Liver (tissue), 8 donors: ENCODE measurements at regions not wholly inside any gene's neighbourhood (a gene's known extent, or its start where the extent isn't known, plus 50 kb on each side); places are given as distances from the start of the nearest gene placed in this dataset.
"Not testable (repeated sequence)": the region's sequence is repeated elsewhere in the genome, so short reads cannot be mapped to it uniquely, and the experiment has no call there.

Experiments used
- DNase-seq: peaks from one replicate; pipeline ENCODE4 v3.0.0-alpha.2; 2017; ENCODE audit warnings: low spot score
- H3K27ac ChIP-seq, 2 donors: one replicate each; pipeline ENCODE4 v1.7.0; 2013; ENCODE audit warnings: inconsistent platforms in 2 of 2, low read length in 2 of 2, control low read depth in 1 of 2, low read depth in 1 of 2, mild to moderate bottlenecking in 1 of 2
- H3K27me3 ChIP-seq, 4 donors: one replicate each; pipeline versions ENCODE4 v1.6.1 to v1.7.0; 2013; ENCODE audit warnings: low read length in 3 of 4, inconsistent platforms in 1 of 4, mild to moderate bottlenecking in 1 of 4, moderate library complexity in 1 of 4; ENCODE audit not compliant: control insufficient read depth in 4 of 4, insufficient read depth in 4 of 4
- H3K36me3 ChIP-seq, 4 donors: one replicate each; pipeline versions ENCODE4 v1.6.1 to v1.7.0; 2013; ENCODE audit warnings: low read length in 3 of 4, mild to moderate bottlenecking in 3 of 4, low read depth in 1 of 4, moderate library complexity in 1 of 4; ENCODE audit not compliant: control insufficient read depth in 4 of 4, insufficient read depth in 3 of 4
- H3K4me1 ChIP-seq, 4 donors: one replicate each; pipeline versions ENCODE4 v1.6.1 to v1.7.0; 2013; ENCODE audit warnings: low read length in 3 of 4, mild to moderate bottlenecking in 3 of 4, moderate library complexity in 1 of 4; ENCODE audit not compliant: control insufficient read depth in 4 of 4, insufficient read depth in 4 of 4
- H3K4me3 ChIP-seq, 3 donors: one replicate each; pipeline versions ENCODE4 v1.6.1 to v1.7.0; 2013; ENCODE audit warnings: low read length in 3 of 3, control low read depth in 1 of 3, low read depth in 1 of 3, mild to moderate bottlenecking in 1 of 3
- H3K9ac ChIP-seq, 2 donors: one replicate each; pipeline ENCODE4 v1.7.0; 2013; ENCODE audit warnings: low read length in 2 of 2, mild to moderate bottlenecking in 2 of 2, moderate library complexity in 2 of 2, control low read depth in 1 of 2, low read depth in 1 of 2
- H3K9me3 ChIP-seq, 4 donors: one replicate each; pipeline versions ENCODE4 v1.6.1 to v1.7.0; 2013; ENCODE audit warnings: low read length in 3 of 4; ENCODE audit not compliant: control insufficient read depth in 4 of 4
- EGR1 ChIP-seq, 2 donors: IDR thresholded peaks; 2 replicates each; pipeline ENCODE4 v1.6.1; 2016 to 2018; ENCODE audit warnings: antibody characterized with exemption in 2 of 2, low read depth in 2 of 2
- FOXA1 ChIP-seq: IDR thresholded peaks from 2 replicates; pipeline ENCODE4 v1.6.1; 2016; ENCODE audit warnings: antibody characterized with exemption
- FOXA2 ChIP-seq: IDR thresholded peaks from 2 replicates; pipeline ENCODE4 v1.6.1; 2016; ENCODE audit warnings: antibody characterized with exemption
- GABPA ChIP-seq, 2 donors: IDR thresholded peaks in 1 of 2; conservative IDR thresholded peaks in 1 of 2; 2 replicates each; pipeline ENCODE4 v1.6.1; 2016; ENCODE audit warnings: antibody characterized with exemption in 2 of 2, mild to moderate bottlenecking in 1 of 2, moderate library complexity in 1 of 2
- HNF4A ChIP-seq, 2 donors: conservative IDR thresholded peaks; 2 replicates each; pipeline ENCODE4 v1.6.1; 2016; ENCODE audit warnings: antibody characterized with exemption in 2 of 2, mild to moderate bottlenecking in 2 of 2
- HNF4G ChIP-seq: IDR thresholded peaks from 2 replicates; pipeline ENCODE4 v1.6.1; 2016; ENCODE audit warnings: antibody characterized with exemption
- JUND ChIP-seq, 2 donors: IDR thresholded peaks; 2 replicates each; pipeline ENCODE4 v1.6.1; 2016; ENCODE audit warnings: antibody characterized with exemption in 2 of 2
- NR2F2 ChIP-seq: IDR thresholded peaks from 2 replicates; pipeline ENCODE4 v1.6.1; 2016; ENCODE audit warnings: antibody characterized with exemption
- RAD21 ChIP-seq, 2 donors: IDR thresholded peaks; 2 replicates each; pipeline ENCODE4 v1.6.1; 2016; ENCODE audit warnings: antibody characterized with exemption in 2 of 2, mild to moderate bottlenecking in 2 of 2
- SP1 ChIP-seq: IDR thresholded peaks from 2 replicates; pipeline ENCODE4 v1.6.1; 2018; ENCODE audit warnings: antibody characterized with exemption, mild to moderate bottlenecking
- TAF1 ChIP-seq: conservative IDR thresholded peaks from 2 replicates; pipeline ENCODE4 v1.6.1; 2016; ENCODE audit warnings: antibody characterized with exemption, mild to moderate bottlenecking
- YY1 ChIP-seq: IDR thresholded peaks from 2 replicates; pipeline ENCODE4 v1.6.1; 2016; ENCODE audit warnings: antibody characterized with exemption, mild to moderate bottlenecking
- WGBS: extraction: QIAGEN DNeasy Blood & Tissue Kit; methylation state at CpG from one replicate; pipeline ENCODE4 v1.1.7; 2013; 5-methylcytosine and 5-hydroxymethylcytosine counted together
- TF ChIP-seq, protein P1 (sequence below): IDR thresholded peaks from 2 replicates; pipeline ENCODE4 v1.6.1; 2016; ENCODE audit warnings: antibody characterized with exemption, mild to moderate bottlenecking
- TF ChIP-seq, protein P2 (sequence below): IDR thresholded peaks from 2 replicates; pipeline ENCODE4 v1.6.1; 2016; ENCODE audit warnings: antibody characterized with exemption
- TF ChIP-seq, protein P3 (sequence below): fragments of 150-350 bp; IDR thresholded peaks from 2 replicates; pipeline ENCODE4 v1.5.1; 2017; ENCODE audit warnings: improper control_type of control experiment, low read depth, low read length; ENCODE audit not compliant: missing input control
- TF ChIP-seq, protein P4 (sequence below): IDR thresholded peaks from 2 replicates; pipeline ENCODE4 v1.6.1; 2016; ENCODE audit warnings: antibody characterized with exemption
- TF ChIP-seq, protein P5 (sequence below): IDR thresholded peaks from 2 replicates; pipeline ENCODE4 v1.6.1; 2016; ENCODE audit warnings: antibody characterized with exemption
- donor health status: healthy.
- donor health status: healthy.
- donor health status: healthy.
- donor health status: healthy.
- donor health status: healthy.

DNA sequence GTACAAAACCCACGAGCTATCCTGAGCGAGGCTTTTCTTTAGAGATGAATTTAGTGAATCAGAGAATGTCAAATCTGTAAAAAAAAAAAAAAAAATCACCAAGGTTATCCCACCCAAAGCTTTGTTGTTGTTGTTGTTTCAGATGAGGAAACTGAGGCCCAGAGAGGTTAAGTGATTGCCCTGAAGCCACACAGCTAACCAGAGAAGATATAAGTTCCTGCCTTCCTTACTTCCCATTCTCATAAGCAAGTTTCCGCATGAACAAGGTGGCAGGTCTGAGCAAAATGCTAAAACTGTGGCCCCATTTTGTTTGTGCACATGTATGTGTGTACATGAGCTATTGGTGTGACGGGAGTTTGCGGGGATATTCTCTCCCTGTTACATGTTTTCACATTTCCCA is 352.1 kb upstream of the ZFHX3 start (continued):
- TF ChIP-seq, protein P1, sequence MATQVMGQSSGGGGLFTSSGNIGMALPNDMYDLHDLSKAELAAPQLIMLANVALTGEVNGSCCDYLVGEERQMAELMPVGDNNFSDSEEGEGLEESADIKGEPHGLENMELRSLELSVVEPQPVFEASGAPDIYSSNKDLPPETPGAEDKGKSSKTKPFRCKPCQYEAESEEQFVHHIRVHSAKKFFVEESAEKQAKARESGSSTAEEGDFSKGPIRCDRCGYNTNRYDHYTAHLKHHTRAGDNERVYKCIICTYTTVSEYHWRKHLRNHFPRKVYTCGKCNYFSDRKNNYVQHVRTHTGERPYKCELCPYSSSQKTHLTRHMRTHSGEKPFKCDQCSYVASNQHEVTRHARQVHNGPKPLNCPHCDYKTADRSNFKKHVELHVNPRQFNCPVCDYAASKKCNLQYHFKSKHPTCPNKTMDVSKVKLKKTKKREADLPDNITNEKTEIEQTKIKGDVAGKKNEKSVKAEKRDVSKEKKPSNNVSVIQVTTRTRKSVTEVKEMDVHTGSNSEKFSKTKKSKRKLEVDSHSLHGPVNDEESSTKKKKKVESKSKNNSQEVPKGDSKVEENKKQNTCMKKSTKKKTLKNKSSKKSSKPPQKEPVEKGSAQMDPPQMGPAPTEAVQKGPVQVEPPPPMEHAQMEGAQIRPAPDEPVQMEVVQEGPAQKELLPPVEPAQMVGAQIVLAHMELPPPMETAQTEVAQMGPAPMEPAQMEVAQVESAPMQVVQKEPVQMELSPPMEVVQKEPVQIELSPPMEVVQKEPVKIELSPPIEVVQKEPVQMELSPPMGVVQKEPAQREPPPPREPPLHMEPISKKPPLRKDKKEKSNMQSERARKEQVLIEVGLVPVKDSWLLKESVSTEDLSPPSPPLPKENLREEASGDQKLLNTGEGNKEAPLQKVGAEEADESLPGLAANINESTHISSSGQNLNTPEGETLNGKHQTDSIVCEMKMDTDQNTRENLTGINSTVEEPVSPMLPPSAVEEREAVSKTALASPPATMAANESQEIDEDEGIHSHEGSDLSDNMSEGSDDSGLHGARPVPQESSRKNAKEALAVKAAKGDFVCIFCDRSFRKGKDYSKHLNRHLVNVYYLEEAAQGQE, result no peak
- TF ChIP-seq RAD21 (IDR thresholded peaks at IDR 0.05), result no peak
- TF ChIP-seq FOXA1, result no peak
- no peak for TF ChIP-seq TAF1
- no peak for TF ChIP-seq NR2F2
- no peak for TF ChIP-seq FOXA2

DNA sequence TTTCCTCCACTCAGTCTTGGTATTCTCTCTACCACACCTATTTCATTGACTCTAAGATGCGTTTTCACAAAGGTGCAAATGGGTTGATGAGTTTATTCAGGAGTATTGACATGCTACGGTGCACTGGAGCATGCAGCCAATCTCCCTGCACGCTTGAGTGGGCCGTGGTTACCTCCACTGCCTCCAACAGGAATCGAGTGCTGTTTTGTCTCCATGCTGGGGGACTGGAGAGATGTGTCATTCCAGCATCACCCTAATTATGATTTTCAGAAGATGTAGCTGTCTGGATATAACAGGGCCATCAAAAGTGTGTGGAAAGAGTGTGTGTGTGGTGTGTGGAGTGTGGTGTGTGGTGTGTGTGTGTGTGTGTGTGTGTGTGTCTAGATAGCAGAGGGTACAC is 351.6 kb upstream of the ZFHX3 start:
- H3K4me1 ChIP-seq, result peaks cover 0 to 3% (median under 1%) of the 10 kb centered on the region in 4 donors
- TF ChIP-seq GABPA (IDR thresholded peaks at IDR 0.05 in 1 of 2, conservative IDR thresholded peaks at IDR 0.05 in 1 of 2) (no peak), JUND (IDR thresholded peaks at IDR 0.05) (no peak), FOXA2 (no peak), FOXA1 (no peak), HNF4G (no peak), SP1 (no peak), NR2F2 (no peak), EGR1 (IDR thresholded peaks at IDR 0.05; ENCODE audit: low read depth in 2 of 2) (no peak), YY1 (no peak), RAD21 (IDR thresholded peaks at IDR 0.05) (no peak), HNF4A (conservative IDR thresholded peaks at IDR 0.05) (no peak)
- TF ChIP-seq, protein P2, sequence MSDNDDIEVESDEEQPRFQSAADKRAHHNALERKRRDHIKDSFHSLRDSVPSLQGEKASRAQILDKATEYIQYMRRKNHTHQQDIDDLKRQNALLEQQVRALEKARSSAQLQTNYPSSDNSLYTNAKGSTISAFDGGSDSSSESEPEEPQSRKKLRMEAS, result no peak
- TF ChIP-seq, protein P3, sequence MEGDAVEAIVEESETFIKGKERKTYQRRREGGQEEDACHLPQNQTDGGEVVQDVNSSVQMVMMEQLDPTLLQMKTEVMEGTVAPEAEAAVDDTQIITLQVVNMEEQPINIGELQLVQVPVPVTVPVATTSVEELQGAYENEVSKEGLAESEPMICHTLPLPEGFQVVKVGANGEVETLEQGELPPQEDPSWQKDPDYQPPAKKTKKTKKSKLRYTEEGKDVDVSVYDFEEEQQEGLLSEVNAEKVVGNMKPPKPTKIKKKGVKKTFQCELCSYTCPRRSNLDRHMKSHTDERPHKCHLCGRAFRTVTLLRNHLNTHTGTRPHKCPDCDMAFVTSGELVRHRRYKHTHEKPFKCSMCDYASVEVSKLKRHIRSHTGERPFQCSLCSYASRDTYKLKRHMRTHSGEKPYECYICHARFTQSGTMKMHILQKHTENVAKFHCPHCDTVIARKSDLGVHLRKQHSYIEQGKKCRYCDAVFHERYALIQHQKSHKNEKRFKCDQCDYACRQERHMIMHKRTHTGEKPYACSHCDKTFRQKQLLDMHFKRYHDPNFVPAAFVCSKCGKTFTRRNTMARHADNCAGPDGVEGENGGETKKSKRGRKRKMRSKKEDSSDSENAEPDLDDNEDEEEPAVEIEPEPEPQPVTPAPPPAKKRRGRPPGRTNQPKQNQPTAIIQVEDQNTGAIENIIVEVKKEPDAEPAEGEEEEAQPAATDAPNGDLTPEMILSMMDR, result no peak
- TF ChIP-seq, protein P4, sequence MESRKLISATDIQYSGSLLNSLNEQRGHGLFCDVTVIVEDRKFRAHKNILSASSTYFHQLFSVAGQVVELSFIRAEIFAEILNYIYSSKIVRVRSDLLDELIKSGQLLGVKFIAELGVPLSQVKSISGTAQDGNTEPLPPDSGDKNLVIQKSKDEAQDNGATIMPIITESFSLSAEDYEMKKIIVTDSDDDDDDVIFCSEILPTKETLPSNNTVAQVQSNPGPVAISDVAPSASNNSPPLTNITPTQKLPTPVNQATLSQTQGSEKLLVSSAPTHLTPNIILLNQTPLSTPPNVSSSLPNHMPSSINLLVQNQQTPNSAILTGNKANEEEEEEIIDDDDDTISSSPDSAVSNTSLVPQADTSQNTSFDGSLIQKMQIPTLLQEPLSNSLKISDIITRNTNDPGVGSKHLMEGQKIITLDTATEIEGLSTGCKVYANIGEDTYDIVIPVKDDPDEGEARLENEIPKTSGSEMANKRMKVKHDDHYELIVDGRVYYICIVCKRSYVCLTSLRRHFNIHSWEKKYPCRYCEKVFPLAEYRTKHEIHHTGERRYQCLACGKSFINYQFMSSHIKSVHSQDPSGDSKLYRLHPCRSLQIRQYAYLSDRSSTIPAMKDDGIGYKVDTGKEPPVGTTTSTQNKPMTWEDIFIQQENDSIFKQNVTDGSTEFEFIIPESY, result no peak
- TF ChIP-seq, protein P5, sequence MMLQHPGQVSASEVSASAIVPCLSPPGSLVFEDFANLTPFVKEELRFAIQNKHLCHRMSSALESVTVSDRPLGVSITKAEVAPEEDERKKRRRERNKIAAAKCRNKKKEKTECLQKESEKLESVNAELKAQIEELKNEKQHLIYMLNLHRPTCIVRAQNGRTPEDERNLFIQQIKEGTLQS, result no peak
- TF ChIP-seq, protein P1, result no peak
- H3K4me3 ChIP-seq, result no peak overlapping the region
- no peak for DNase-seq
- no peaks in the 10 kb centered on the region for H3K36me3 ChIP-seq
- H3K27ac ChIP-seq, result no peak overlapping the region
- no peaks in the 10 kb centered on the region for H3K9me3 ChIP-seq
- 86% methylated on average over 5 of the region's 5 CpGs for WGBS
- peaks cover 0 to 3% (median under 1%) of the 10 kb centered on the region in 4 donors for H3K27me3 ChIP-seq
- H3K9ac ChIP-seq, result no peak overlapping the region

DNA sequence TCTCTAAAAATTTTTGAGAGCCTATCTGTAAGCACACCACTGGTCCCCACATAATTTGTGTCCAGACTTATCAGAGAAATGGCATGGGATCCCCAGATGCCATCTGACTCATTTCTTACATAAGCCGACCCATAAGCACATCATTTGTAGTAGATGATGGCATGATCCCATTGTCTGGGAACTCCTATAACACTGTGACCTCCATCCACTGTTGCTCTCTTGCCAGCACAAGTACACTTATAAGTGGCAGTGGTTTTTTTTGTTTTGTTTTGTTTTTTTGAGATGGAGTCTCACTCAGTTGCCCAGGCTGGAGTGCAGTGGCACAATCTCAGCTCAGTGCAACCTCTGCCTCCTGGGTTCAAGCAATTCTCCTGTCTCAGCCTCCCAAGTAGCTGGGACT is 350.7 kb upstream of the ZFHX3 start:
- H3K27me3 ChIP-seq, H3K9me3 ChIP-seq, DNase-seq, H3K4me3 ChIP-seq, H3K27ac ChIP-seq, H3K36me3 ChIP-seq, H3K4me1 ChIP-seq, H3K9ac ChIP-seq: not testable (repeated sequence)
- 95% methylated on average over 1 of the region's 1 CpG for WGBS
